ENCODE measurements at regions not wholly inside any gene's neighbourhood (a gene's known extent, or its start where the extent isn't known, plus 50 kb on each side); places are given as distances from the start of the nearest gene placed in this dataset.
"Not testable (repeated sequence)": the region's sequence is repeated elsewhere in the genome, so short reads cannot be mapped to it uniquely, and the experiment has no call there.

- no peak for DNase-seq
Measured at GRCh38 chr22:23500508-23501260, 79.4 kb downstream of the IGLL1 start.

- no peak for DNase-seq
Measured at GRCh38 chr22:23499845-23500500, 80.1 kb downstream of the IGLL1 start.

GRCh38 chr22:23498811-23499798 is 81.0 kb downstream of the IGLL1 start:
- no peak for DNase-seq

GRCh38 chr22:23497889-23498288 is 82.2 kb downstream of the IGLL1 start:
- not testable (repeated sequence) for DNase-seq

- no peak for DNase-seq
Measured at GRCh38 chr22:23497016-23497885, 82.8 kb downstream of the IGLL1 start.

GRCh38 chr22:23496445-23496833 is 83.7 kb downstream of the IGLL1 start:
- no peak for DNase-seq

GRCh38 chr22:23495614-23496444 is 84.3 kb downstream of the IGLL1 start:
- no peak for DNase-seq

GRCh38 chr22:23494930-23495266 is 85.2 kb downstream of the IGLL1 start:
- no peak for DNase-seq

GRCh38 chr22:23485490-23485889 is 94.6 kb downstream of the IGLL1 start:
- no peak for DNase-seq

GRCh38 chr22:23484651-23485050 is 95.4 kb downstream of the IGLL1 start:
- no peak for DNase-seq

- DNase-seq = no peak
Measured at GRCh38 chr22:23481369-23481768, 98.7 kb downstream of the IGLL1 start.

GRCh38 chr22:23478175-23478574 is 101.9 kb downstream of the IGLL1 start:
- no peak for DNase-seq

GRCh38 chr22:23474531-23474930 is 105.6 kb downstream of the IGLL1 start:
- DNase-seq = not testable (repeated sequence)

- DNase-seq = no peak
Measured at GRCh38 chr22:23473901-23474300, 106.2 kb downstream of the IGLL1 start.

GRCh38 chr22:23472376-23472775 is 107.7 kb downstream of the IGLL1 start:
- not testable (repeated sequence) for DNase-seq

GRCh38 chr22:23471698-23472097 is 108.4 kb downstream of the IGLL1 start:
- DNase-seq = no peak

GRCh38 chr22:23470811-23471389 is 109.2 kb downstream of the IGLL1 start:
- DNase-seq = no peak

GRCh38 chr22:23467721-23468294 is 112.3 kb downstream of the IGLL1 start:
- no peak for DNase-seq

GRCh38 chr22:23466351-23466750 is 113.7 kb downstream of the IGLL1 start:
- DNase-seq = no peak

- not testable (repeated sequence) for DNase-seq
Measured at GRCh38 chr22:23464796-23465195, 115.3 kb downstream of the IGLL1 start.

Measured in CD4-positive, alpha-beta T cell treated with Interleukin-10 for 1 hour (primary cell).